IPS-NIHi7 (cell line): ENCODE measurements at regions not wholly inside any gene's neighbourhood (a gene's known extent, or its start where the extent isn't known, plus 50 kb on each side); places are given as distances from the start of the nearest gene placed in this dataset.
"Not testable (repeated sequence)": the region's sequence is repeated elsewhere in the genome, so short reads cannot be mapped to it uniquely, and the experiment has no call there.

Experiments used
- DNase-seq: peaks from one replicate; pipeline ENCODE4 v3.0.0; 2012; ENCODE audit warnings: mixed read lengths; ENCODE audit errors: extremely low spot score

DNA sequence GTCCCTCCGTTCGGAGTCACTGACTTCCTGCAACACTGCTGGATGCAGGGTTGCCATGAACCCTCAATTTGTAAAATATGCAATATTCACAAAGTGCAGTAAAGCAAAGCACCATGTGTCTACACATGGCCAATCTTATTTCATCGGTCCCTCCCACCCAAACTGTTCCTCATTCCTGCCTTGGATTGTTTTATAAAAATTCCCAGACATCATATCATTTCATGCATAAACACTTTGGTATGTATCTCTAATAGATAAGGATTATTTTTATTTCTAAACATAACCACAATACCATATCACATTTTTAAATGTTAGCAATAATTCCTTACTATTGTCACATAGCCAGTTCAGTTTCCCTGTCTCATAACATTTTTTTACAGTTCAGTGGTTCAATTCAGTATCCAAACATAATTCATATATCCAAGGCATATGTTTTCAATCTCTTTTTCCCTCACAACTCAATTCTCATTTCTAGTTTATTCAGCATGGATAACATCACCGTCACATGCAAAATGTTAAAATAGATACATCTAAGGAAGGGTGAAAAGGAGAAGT is 82.0 kb upstream of the PCAT7 start:
- no peak for DNase-seq

DNA sequence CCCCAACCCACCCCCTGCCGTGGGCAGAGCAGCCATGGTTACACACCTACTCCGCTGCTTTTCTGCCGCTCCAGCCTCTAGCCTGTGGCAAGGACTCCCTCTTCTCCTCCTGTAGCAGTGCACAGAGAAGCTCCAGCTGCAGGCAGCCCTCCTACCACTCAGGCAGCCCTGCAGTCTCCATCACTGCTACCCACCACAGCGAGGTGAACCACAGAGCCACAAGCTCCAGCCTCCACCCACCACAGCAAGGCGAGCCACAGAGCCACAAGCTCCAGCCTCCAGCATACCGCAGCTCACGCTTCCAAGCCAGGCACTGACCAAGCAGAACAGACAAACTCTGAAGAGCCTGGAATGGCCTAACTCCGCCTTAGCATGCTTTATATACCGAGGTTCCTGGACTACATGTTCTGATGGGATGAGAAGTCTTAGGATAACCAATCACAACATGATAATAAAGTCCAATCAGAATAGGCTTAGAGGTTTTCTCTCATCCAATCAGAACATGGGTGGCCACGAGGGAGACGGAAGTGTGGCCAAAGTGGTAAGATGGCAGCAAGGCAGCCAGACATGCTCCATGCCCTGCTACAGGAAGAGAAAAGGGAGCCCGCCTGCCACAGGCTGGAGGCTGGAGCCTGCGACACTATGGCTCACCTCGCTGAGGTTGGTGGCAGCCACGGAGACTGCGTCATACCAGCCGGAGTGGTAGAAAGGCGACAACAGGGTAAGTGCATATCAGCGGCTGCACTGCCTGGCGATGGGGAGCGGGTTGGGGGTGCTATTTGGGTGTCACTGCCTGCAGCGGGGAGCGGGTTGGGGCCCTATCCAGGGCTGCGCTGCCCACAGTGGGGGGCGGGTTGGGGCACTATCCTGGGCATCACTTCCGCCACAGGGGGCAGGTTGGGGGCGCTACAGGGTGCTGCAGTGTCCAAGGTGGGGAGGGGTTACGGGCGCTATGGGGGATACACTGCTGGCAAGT is 75.8 kb upstream of the PCAT7 start:
- DNase-seq: no peak

DNA sequence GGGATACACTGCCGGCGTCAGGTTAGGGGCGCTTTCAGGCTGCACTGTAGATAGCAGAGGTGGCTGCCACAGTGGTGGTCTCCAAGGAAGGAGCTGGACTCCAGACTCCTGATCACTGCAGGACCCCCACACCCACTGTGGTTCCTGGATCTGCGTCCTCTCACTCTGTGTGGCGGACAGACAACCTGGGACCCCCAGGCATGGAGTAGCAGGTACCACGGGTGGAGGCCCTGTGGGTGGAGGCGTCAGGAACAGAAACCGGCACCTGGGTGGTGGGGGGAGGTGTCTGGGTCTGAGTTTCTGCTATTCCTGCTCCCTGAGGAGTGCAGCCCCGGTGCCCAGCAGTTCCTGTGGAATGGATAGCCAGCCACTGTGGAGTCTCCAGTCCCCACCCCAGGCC is 75.1 kb upstream of the PCAT7 start:
- no peak for DNase-seq

DNA sequence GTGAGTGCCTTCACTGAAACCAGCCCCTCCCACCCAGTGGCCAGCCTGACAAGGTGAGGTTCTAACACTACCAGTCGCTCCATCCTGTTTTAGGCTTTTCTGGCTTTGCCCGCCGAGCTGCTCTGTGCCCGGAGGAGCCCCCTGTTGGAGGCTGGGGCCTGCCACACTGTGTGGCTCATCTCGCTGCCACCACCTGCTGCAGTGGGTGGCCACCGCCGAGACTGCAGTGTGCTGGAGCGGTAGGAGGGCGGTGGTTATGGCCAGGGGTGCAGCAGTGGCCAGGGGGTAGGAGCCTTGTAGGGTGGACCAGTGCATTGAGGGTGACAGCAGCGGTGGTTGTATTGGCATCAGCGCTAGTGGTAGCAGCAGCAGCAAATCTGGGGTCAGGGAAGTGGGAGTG is 74.7 kb upstream of the PCAT7 start:
- no peak for DNase-seq

DNA sequence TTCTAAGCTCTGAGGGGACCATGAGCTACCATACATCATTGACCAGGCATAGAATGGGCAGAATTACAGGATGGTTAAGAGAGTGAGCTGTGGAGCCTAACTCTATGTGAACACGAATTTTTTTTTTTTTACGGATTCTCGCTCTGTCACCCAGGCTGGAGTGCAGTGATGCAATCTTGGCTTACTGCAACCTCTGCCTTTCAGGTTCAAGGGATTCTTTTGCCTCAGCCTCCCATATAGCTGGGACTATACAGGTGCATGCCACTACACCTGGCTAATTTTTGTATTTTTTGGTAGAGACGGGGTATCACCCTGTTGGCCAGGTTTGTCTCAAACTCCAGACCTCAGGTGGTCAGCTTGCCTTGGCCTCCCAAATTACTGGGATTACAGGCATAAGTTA is 72.8 kb upstream of the PCAT7 start:
- no peak for DNase-seq

DNA sequence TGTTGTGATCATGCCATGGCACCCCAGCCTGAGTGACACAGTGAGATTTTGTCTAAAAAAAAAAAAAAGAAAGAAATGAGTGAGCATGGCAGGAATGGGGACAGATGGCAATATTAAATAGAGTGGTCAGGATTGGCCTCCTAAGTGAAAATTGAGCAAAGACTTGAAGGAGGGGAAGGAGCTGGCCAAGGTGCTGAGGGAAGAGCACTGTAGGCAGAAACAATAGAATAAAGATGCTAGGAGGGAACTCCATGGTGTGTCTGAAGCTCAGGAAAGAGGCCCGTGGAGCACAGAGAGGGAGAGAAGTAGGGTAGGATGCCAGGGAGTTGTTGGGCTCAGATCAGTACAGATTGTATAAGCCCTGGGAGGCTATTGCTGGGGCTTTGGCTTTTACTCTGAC is 64.4 kb upstream of the PCAT7 start:
- DNase-seq: peak; percentile 9

DNA sequence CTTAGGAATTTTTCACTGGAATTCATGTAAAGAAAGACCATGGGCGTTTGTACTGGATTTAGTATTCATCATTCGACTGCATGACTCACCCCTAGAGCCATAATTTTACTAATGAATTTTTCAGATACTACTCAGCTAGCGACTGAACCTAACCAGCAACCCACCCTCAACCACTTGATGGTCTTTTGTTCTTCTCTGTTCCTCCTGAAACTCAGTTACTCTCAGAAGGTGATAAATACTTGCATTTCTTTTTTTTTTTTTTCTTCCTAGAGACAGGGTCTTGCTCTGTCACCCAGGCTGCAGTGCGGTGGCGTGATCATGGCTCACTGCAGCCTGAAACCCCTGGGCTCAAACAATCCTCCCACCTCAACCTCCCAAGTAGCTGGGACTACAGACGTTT is 62.8 kb upstream of the PCAT7 start:
- DNase-seq: not testable (repeated sequence)

DNA sequence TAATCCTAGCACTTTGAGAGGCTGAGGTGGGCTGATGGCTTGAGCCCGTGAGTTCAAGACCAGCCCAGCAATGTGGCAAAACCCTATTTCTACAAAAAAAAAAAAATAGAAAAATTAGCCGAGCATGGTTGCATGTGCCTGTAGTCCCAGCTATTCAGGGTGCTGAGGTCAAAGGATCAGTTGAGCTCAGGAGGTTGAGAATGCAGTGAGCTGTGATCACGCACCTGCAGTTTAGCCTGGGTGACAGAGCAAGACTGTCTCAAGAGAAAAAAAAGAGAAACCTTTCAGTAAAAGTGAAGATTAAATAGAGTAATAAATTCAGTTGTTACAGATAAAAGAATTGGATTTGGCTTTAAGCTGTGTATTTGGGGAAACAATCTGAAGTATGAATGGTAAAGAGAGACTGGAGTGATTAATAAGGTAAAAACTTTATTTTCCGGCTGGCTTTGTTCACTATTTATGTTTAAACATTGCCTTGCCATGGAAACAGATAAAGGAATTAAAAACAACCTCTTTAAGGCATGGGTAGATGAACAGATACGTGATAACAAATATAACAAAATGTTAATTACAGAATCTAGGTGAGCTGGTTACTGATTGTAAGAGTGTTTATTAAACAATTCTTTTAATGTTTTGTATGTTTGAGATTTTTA is 56.0 kb upstream of the PCAT7 start:
- DNase-seq: no peak

DNA sequence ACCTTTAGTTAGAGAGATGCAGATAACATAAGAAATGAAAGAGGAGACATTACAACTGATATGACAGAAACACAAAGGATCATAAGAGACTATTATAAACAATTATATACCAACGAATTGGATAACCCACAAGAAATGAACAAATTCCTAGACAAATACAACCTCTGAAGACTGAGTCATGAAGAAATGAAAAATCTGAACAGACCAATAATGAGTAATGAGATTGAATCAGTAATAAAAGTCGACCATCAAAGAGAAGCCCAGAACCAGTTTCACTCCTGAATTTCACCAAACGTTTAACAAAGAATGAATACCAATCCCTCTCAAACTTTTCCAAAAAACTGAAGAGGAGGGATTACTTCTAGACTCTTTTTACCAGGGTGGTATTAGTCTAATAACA is 50.5 kb upstream of the PCAT7 start:
- no peak for DNase-seq
